Ovary (tissue), 3 donors: ENCODE measurements at regions not wholly inside any gene's neighbourhood (a gene's known extent, or its start where the extent isn't known, plus 50 kb on each side); places are given as distances from the start of the nearest gene placed in this dataset.

Experiments used
- CTCF ChIP-seq, 3 donors: fragments of 450-650 bp in 2 of 3; fragments of 200-600 bp in 1 of 3; IDR thresholded peaks; one replicate each; pipeline versions ENCODE4 v1.5.1 to v1.8.0; 2016 to 2022; ENCODE audit warnings: antibody characterized with exemption in 3 of 3, mild to moderate bottlenecking in 1 of 3
- POLR2A ChIP-seq: fragments of 450-650 bp; IDR thresholded peaks from one replicate; pipeline ENCODE4 v1.6.1; 2017; ENCODE audit warnings: antibody characterized with exemption, mild to moderate bottlenecking, moderate library complexity
- donor health status: DM: no; HTN: no; CAD: no.

- no peak for TF ChIP-seq CTCF (IDR thresholded peaks at IDR 0.05)
- TF ChIP-seq POLR2A = no peak
These were observed 278.8 kb upstream of the GALNTL6 start for GRCh38 chr4:171534391-171534790.
